ENCODE measurements at regions not wholly inside any gene's neighbourhood (a gene's known extent, or its start where the extent isn't known, plus 50 kb on each side); places are given as distances from the start of the nearest gene placed in this dataset.

DNA sequence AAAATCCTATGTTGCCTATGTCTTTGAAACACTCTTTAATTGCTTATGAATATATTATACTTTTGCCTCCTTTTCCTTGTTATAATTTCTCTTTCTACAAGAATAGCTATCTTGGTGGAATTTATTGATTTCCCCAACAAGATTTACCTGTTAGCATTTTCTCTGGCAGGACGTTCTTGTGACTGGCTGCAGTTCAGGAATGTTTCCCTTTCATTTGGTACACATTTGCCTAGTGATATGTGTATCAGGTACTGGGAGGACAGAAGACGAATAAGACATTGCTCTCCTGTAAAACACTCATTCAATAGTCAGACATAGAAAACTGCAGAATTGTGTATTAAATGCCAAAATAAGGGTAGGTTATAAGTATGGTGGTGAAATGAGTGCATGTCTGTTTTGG is 279.9 kb downstream of the FAT3 start:
- TF ChIP-seq CTCF (IDR thresholded peaks at IDR 0.05) (no peak), POLR2A (IDR thresholded peaks at IDR 0.05) (no peak)
